ENCODE measurements at regions not wholly inside any gene's neighbourhood (a gene's known extent, or its start where the extent isn't known, plus 50 kb on each side); places are given as distances from the start of the nearest gene placed in this dataset.

- no peaks in the 10 kb centered on the region for H3K27me3 ChIP-seq
- intact Hi-C loops (cut with DNase I), result no loop called here
- H3K36me3 ChIP-seq, result no peaks in the 10 kb centered on the region
- no peak overlapping the region for H3K4me3 ChIP-seq
- no peaks in the 10 kb centered on the region for H3K9me3 ChIP-seq
- TF ChIP-seq, protein P1, sequence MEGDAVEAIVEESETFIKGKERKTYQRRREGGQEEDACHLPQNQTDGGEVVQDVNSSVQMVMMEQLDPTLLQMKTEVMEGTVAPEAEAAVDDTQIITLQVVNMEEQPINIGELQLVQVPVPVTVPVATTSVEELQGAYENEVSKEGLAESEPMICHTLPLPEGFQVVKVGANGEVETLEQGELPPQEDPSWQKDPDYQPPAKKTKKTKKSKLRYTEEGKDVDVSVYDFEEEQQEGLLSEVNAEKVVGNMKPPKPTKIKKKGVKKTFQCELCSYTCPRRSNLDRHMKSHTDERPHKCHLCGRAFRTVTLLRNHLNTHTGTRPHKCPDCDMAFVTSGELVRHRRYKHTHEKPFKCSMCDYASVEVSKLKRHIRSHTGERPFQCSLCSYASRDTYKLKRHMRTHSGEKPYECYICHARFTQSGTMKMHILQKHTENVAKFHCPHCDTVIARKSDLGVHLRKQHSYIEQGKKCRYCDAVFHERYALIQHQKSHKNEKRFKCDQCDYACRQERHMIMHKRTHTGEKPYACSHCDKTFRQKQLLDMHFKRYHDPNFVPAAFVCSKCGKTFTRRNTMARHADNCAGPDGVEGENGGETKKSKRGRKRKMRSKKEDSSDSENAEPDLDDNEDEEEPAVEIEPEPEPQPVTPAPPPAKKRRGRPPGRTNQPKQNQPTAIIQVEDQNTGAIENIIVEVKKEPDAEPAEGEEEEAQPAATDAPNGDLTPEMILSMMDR (IDR thresholded peaks at IDR 0.05), result no peak
- TF ChIP-seq POLR2A (IDR thresholded peaks at IDR 0.05), result no peak
- DNase-seq, result no peak
- H3K27ac ChIP-seq, result no peak overlapping the region
- H3K4me1 ChIP-seq, result no peaks in the 10 kb centered on the region
Measured at GRCh38 chr7:24026351-24026750, 257.6 kb upstream of the NPY start.

- no peaks in the 10 kb centered on the region for H3K27me3 ChIP-seq
- 69 to 77% methylated on average over 1 of the region's 1 CpG for WGBS, 2 donors
- intact Hi-C loops (cut with DNase I), result no loop called here
- H3K4me1 ChIP-seq, result no peaks in the 10 kb centered on the region
- TF ChIP-seq, protein P1 (IDR thresholded peaks at IDR 0.05), result no peak
- no peak for TF ChIP-seq POLR2A (IDR thresholded peaks at IDR 0.05)
- no peak overlapping the region for H3K4me3 ChIP-seq
- DNase-seq, result no peak
- H3K9me3 ChIP-seq, result no peaks in the 10 kb centered on the region
- H3K36me3 ChIP-seq, result no peaks in the 10 kb centered on the region
- no peak overlapping the region for H3K27ac ChIP-seq
Measured at GRCh38 chr7:24029068-24029467, 254.9 kb upstream of the NPY start.

DNA sequence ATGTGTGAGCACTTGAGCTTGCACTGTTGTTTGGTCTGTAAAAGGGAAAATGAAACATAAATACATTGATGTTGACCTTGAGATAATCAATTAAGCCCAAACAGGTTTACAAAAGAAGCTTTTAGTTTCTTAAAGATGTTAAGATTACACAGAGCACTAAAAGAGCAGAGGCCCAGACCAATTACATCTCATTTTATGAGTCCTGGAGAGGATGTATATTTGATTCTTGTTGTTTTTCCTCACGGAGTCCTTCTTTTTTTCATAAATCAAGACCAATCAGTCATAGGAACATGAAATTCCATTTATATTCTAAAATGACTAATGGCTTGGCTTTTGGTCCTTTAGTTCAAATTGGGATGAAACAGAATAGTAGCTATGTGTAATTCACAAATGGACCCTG is 249.7 kb upstream of the NPY start:
- Histone ChIP-seq H3K36me3 (no peaks in the 10 kb centered on the region), H3K4me1 (no peaks in the 10 kb centered on the region), H3K27ac (no peak overlapping the region), H3K9me3 (no peaks in the 10 kb centered on the region), H3K4me3 (no peak overlapping the region), H3K27me3 (no peaks in the 10 kb centered on the region)
- intact Hi-C loops (cut with DNase I), result no loop called here
- WGBS, 2 donors, result 57 to 58% methylated on average over 1 of the region's 1 CpG
- no peak for DNase-seq
- TF ChIP-seq, protein P1 (IDR thresholded peaks at IDR 0.05), result no peak
- TF ChIP-seq POLR2A (IDR thresholded peaks at IDR 0.05), result no peak

DNA sequence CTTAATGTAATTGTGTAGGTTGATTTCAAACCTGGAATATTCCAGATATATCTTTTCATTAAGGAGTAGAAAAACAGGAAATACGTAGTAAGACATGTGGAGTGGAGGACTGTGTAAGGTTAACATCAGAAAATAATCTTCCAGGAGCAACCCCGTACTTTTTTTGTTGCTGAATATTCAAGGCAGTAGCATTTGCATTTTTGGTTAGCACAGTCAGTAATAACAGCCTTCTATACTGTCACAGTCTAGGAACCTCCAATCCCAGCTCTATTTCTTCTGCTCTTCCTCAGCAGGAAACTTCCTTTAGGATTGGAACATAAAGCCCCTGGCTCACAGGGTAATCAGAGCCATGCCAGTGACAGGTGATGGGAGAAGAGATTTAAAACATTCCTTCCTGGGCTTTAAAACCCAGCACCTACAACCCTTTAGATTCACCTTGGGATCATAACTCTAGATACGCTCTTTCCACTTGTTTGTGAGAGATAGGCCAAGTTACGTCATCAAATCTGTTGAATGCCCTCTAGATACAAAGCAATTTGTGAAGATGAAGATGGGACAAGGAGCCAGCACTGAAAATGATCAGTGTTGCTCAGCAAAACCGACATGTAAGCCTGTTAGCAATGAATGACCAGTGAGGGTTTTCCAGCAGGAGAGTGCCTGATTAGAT is 248.5 kb upstream of the NPY start:
- 79% methylated on average over 5 of the region's 5 CpGs for WGBS, 2 donors
- H3K27me3 ChIP-seq, result no peaks in the 10 kb centered on the region
- H3K9me3 ChIP-seq, result no peaks in the 10 kb centered on the region
- intact Hi-C loops (cut with DNase I), result no loop called here
- H3K4me3 ChIP-seq, result no peak overlapping the region
- TF ChIP-seq, protein P1 (IDR thresholded peaks at IDR 0.05), result no peak
- no peak for TF ChIP-seq POLR2A (IDR thresholded peaks at IDR 0.05)
- H3K27ac ChIP-seq, result no peak overlapping the region
- no peaks in the 10 kb centered on the region for H3K36me3 ChIP-seq
- H3K4me1 ChIP-seq, result no peaks in the 10 kb centered on the region
- DNase-seq, result no peak

- intact Hi-C loops (cut with DNase I), result no loop called here
- no peaks in the 10 kb centered on the region for H3K36me3 ChIP-seq
- H3K27me3 ChIP-seq, result no peaks in the 10 kb centered on the region
- TF ChIP-seq, protein P1 (IDR thresholded peaks at IDR 0.05), result no peak
- no peak for TF ChIP-seq POLR2A (IDR thresholded peaks at IDR 0.05)
- H3K27ac ChIP-seq, result no peak overlapping the region
- WGBS, 2 donors, result 62 to 74% methylated on average over 2 of the region's 2 CpGs
- no peaks in the 10 kb centered on the region for H3K4me1 ChIP-seq
- H3K9me3 ChIP-seq, result no peaks in the 10 kb centered on the region
- DNase-seq, result no peak
- no peak overlapping the region for H3K4me3 ChIP-seq
Measured at GRCh38 chr7:24036033-24036412, 248.0 kb upstream of the NPY start.
